ENCODE measurements at regions not wholly inside any gene's neighbourhood (a gene's known extent, or its start where the extent isn't known, plus 50 kb on each side); places are given as distances from the start of the nearest gene placed in this dataset.

GRCh38 chr14:105865266-105865903 is 339.0 kb downstream of the TMEM121 start (continued):
- no peak for TF ChIP-seq CBX5 (IDR thresholded peaks at IDR 0.05; ENCODE audit: low read depth, low read length)
- TF ChIP-seq SP2 (IDR thresholded peaks at IDR 0.05; ENCODE audit: low read length), result no peak
- no peak for TF ChIP-seq KDM4A (IDR thresholded peaks at IDR 0.05; ENCODE audit: low read depth, low read length, severe bottlenecking)
- no peak for TF ChIP-seq NRF1 (IDR thresholded peaks at IDR 0.05; ENCODE audit: low read depth, low read length)

Data from H1 (cell line).